Panc1 (cell line): ENCODE measurements at regions not wholly inside any gene's neighbourhood (a gene's known extent, or its start where the extent isn't known, plus 50 kb on each side); places are given as distances from the start of the nearest gene placed in this dataset.

Source experiments
- ATAC-seq: fragments of 200-7000 bp; cut with Tn5 transposase; 2 replicates; pipeline ENCODE4 v1.9.1; 2020; ENCODE audit warnings: mild to moderate bottlenecking, moderate library complexity
- BruUV-seq: library from RNA; stranded (reverse); fragments of 400-500 nt; replicated peaks from 2 replicates; lab custom pipeline; 2021; lab: Mats Ljungman, UMichigan
- CTCF ChIA-PET: fragments of 300-600 bp; sonication (Branson Sonifier 250); formaldehyde crosslinking; loops from one replicate; lab custom pipeline; 2022; ENCODE audit warnings: antibody characterized with exemption; lab: Charles Lee
- POLR2A ChIA-PET: fragments of 300-600 bp; sonication (Branson Sonifier 250); formaldehyde crosslinking; loops from one replicate; lab custom pipeline; 2022; ENCODE audit warnings: antibody characterized with exemption; lab: Charles Lee
- DNase-seq: peaks from one replicate; pipeline ENCODE4 v3.0.0-alpha.2; 2010; ENCODE audit warnings: low read depth, low spot score
- H3K27ac ChIP-seq: 2 replicates; pipeline ENCODE4 v1.5.1; 2011; ENCODE audit warnings: mild to moderate bottlenecking, low read length, inconsistent platforms
- H3K27me3 ChIP-seq: fragments of 200-500 bp; sonication (Bioruptor generic); 2 replicates; pipeline ENCODE4 v1.6.0; 2014; ENCODE audit warnings: low read length, inconsistent platforms; ENCODE audit not compliant: control insufficient read depth, insufficient read depth
- H3K36me3 ChIP-seq: fragments of 200-500 bp; sonication (Bioruptor generic); 2 replicates; pipeline ENCODE4 v1.5.1; 2014; ENCODE audit warnings: inconsistent platforms, mild to moderate bottlenecking, low read length, moderate library complexity; ENCODE audit not compliant: control insufficient read depth, insufficient read depth
- H3K4me1 ChIP-seq: 2 replicates; pipeline ENCODE4 v1.5.1; 2011; ENCODE audit warnings: inconsistent platforms, mild to moderate bottlenecking, low read length, moderate library complexity; ENCODE audit not compliant: control insufficient read depth, insufficient read depth
- H3K4me3 ChIP-seq, 2 experiments: 2 replicates each; pipeline ENCODE4 v1.5.1; 2011 to 2012; ENCODE audit warnings: low read depth in 2 of 2, low read length in 2 of 2, mild to moderate bottlenecking in 2 of 2, inconsistent platforms in 1 of 2, moderate library complexity in 1 of 2
- H3K9me3 ChIP-seq: fragments of 200-500 bp; sonication (Bioruptor generic); 2 replicates; pipeline ENCODE4 v1.5.1; 2014; ENCODE audit warnings: low read depth, mild to moderate bottlenecking, inconsistent platforms, low read length, moderate library complexity; ENCODE audit not compliant: control insufficient read depth, insufficient read depth
- CTCF ChIP-seq: fragments of 450-650 bp; IDR thresholded peaks from 2 replicates; pipeline ENCODE4 v1.5.1; 2017; ENCODE audit warnings: mild to moderate bottlenecking
- POLR2AphosphoS5 ChIP-seq: IDR thresholded peaks from 2 replicates; pipeline ENCODE4 v1.6.1; 2012; ENCODE audit warnings: mild to moderate bottlenecking, low read depth, low read length, moderate library complexity
- REST ChIP-seq, 2 experiments: IDR thresholded peaks; 2 replicates each; pipeline ENCODE4 v1.6.1; 2011 to 2012; ENCODE audit warnings: low read depth in 2 of 2, control low read depth in 1 of 2, low read length in 1 of 2, mild to moderate bottlenecking in 1 of 2, moderate library complexity in 1 of 2; ENCODE audit not compliant: insufficient read depth in 1 of 2
- SIN3A ChIP-seq: IDR thresholded peaks from 2 replicates; pipeline ENCODE4 v1.6.1; 2012; ENCODE audit warnings: low read depth, mild to moderate bottlenecking, low read length, moderate library complexity, borderline replicate concordance; ENCODE audit not compliant: insufficient read depth
- TCF7L2 ChIP-seq: IDR thresholded peaks from 2 replicates; pipeline ENCODE4 v1.6.1; 2011; ENCODE audit warnings: mild to moderate bottlenecking, low read depth, low read length, inconsistent platforms
- in situ Hi-C: cut with HindIII; loops from 2 replicates; pipeline ENCODE4 v1.10.0; 2016; ENCODE audit warnings: low sequenced_read_pairs, low pct_unique_long_range_greater_than_20kb
- intact Hi-C: fragments of 100-400 bp; cut with micrococcal nuclease; formaldehyde crosslinking; loops from one replicate; pipeline ENCODE4 v1.10.0; 2022; ENCODE audit not compliant: unreplicated experiment

GRCh38 chr7:88670536-88670935, 89.0 kb upstream of the ZNF804B start:
- BruUV-seq, result no TSS peak
- Histone ChIP-seq H3K4me3 (no peak overlapping the region), H3K27ac (no peak overlapping the region), H3K4me1 (no peaks in the 10 kb centered on the region), H3K36me3 (no peaks in the 10 kb centered on the region), H3K27me3 (no peaks in the 10 kb centered on the region), H3K9me3 (no peaks in the 10 kb centered on the region)
- ChIA-PET POLR2A (no interaction called here), CTCF (no interaction called here)
- in situ Hi-C loops (no loop called here), intact Hi-C loops (no loop called here)
- no peak for DNase-seq
- no peak for TF ChIP-seq POLR2AphosphoS5
- TF ChIP-seq CTCF, result no peak
- TF ChIP-seq SIN3A, result no peak
- no peak for TF ChIP-seq TCF7L2
- TF ChIP-seq REST (IDR thresholded peaks at IDR 0.05; ENCODE audit: insufficient read depth in 1 of 2, low read depth in 2 of 2, low read length in 1 of 2), result no peak
- no peak for ATAC-seq

GRCh38 chr7:88669913-88670312, 89.6 kb upstream of the ZNF804B start:
- ChIA-PET CTCF (no interaction called here), POLR2A (no interaction called here)
- no TSS peak for BruUV-seq
- no peaks in the 10 kb centered on the region for H3K27me3 ChIP-seq
- no peak for DNase-seq
- intact Hi-C loops (no loop called here), in situ Hi-C loops (no loop called here)
- TF ChIP-seq CTCF (no peak), POLR2AphosphoS5 (no peak), TCF7L2 (no peak), SIN3A (no peak), REST (IDR thresholded peaks at IDR 0.05; ENCODE audit: insufficient read depth in 1 of 2, low read depth in 2 of 2, low read length in 1 of 2) (no peak)
- H3K4me3 ChIP-seq, result no peak overlapping the region
- no peaks in the 10 kb centered on the region for H3K36me3 ChIP-seq
- no peaks in the 10 kb centered on the region for H3K9me3 ChIP-seq
- no peaks in the 10 kb centered on the region for H3K4me1 ChIP-seq
- no peak for ATAC-seq
- H3K27ac ChIP-seq, result no peak overlapping the region
